OCI-LY3 (cell line): ENCODE measurements at regions not wholly inside any gene's neighbourhood (a gene's known extent, or its start where the extent isn't known, plus 50 kb on each side); places are given as distances from the start of the nearest gene placed in this dataset.

ENCODE experiments used
- H2AFZ ChIP-seq: fragments of 200-600, 300-600 bp; shearing (Covaris generic); 2 replicates; pipeline ENCODE4 v1.6.0; 2014; ENCODE audit warnings: antibody characterized with exemption, low read depth, low read length
- H3K27ac ChIP-seq: fragments of 200-600, 300-600 bp; sonication (generic); 2 replicates; pipeline ENCODE4 v1.5.1; 2014; ENCODE audit warnings: mild to moderate bottlenecking, low read length, moderate library complexity, mixed read lengths
- H3K27me3 ChIP-seq: fragments of 200-600, 300-600 bp; sonication (generic); 2 replicates; pipeline ENCODE4 v1.6.1; 2014; ENCODE audit warnings: low read depth, low read length, mixed read lengths
- H3K36me3 ChIP-seq: fragments of 200-600, 300-600 bp; sonication (generic); replicated peaks from 2 replicates; pipeline ENCODE3; 2014; ENCODE audit warnings: low read depth, low read length, mixed read lengths
- H3K4me1 ChIP-seq: fragments of 300-600, 200-600 bp; sonication (generic); 2 replicates; pipeline ENCODE4 v1.6.1; 2014; ENCODE audit warnings: low read length, mixed read lengths
- H3K4me2 ChIP-seq: fragments of 200-600, 300-600 bp; sonication (generic); 2 replicates; pipeline ENCODE4 v1.6.1; 2014; ENCODE audit warnings: low read length, mixed read lengths
- H3K4me3 ChIP-seq: fragments of 300-600, 200-600 bp; sonication (generic); 2 replicates; pipeline ENCODE4 v1.5.1; 2014; ENCODE audit warnings: antibody characterized with exemption, mild to moderate bottlenecking, low read length, moderate library complexity
- H3K79me2 ChIP-seq: fragments of 300-600, 200-600 bp; shearing (Covaris generic); 2 replicates; pipeline ENCODE4 v1.6.1; 2014; ENCODE audit warnings: mild to moderate bottlenecking, low read length, mixed read lengths
- H3K9ac ChIP-seq: fragments of 300-600, 200-600 bp; shearing (Covaris generic); 2 replicates; pipeline ENCODE4 v1.6.0; 2014; ENCODE audit warnings: mild to moderate bottlenecking, low read length, moderate library complexity
- H3K9me3 ChIP-seq: fragments of 200-600, 300-600 bp; shearing (Covaris generic); 2 replicates; pipeline ENCODE4 v1.6.1; 2014; ENCODE audit warnings: low read length, mixed read lengths; ENCODE audit not compliant: insufficient read depth
- H4K20me1 ChIP-seq: fragments of 200-600, 300-600 bp; sonication (generic); 2 replicates; pipeline ENCODE4 v1.6.1; 2016; ENCODE audit warnings: low read length, mixed read lengths; ENCODE audit not compliant: insufficient read depth
- CTCF ChIP-seq: fragments of 200-600, 300-600 bp; sonication (generic); IDR thresholded peaks from 2 replicates; pipeline ENCODE4 v1.5.1; 2014; ENCODE audit warnings: antibody characterized with exemption, low read length, low read depth
- EZH2phosphoT487 ChIP-seq: fragments of 200-600 bp; shearing (Covaris generic); IDR thresholded peaks from 2 replicates; pipeline ENCODE4 v1.6.1; 2018; ENCODE audit warnings: antibody characterized with exemption, mixed run types, low read depth

- Histone ChIP-seq H3K27me3 (no peaks in the 10 kb centered on the region), H4K20me1 (no peaks in the 10 kb centered on the region), H3K27ac (no peak overlapping the region), H3K4me2 (no peak overlapping the region), H3K4me3 (no peak overlapping the region), H3K9ac (no peak overlapping the region), H3K79me2 (no peaks in the 10 kb centered on the region), H3K4me1 (no peaks in the 10 kb centered on the region), H2AFZ (no peak overlapping the region), H3K9me3 (no peaks in the 10 kb centered on the region), H3K36me3 (no peaks in the 10 kb centered on the region)
- no peak for TF ChIP-seq CTCF
- TF ChIP-seq EZH2phosphoT487, result no peak
Observed at GRCh38 chr6:145315982-145316600, 419.2 kb downstream of the EPM2A start.

- Histone ChIP-seq H3K27me3 (no peaks in the 10 kb centered on the region), H3K27ac (no peak overlapping the region), H3K9ac (no peak overlapping the region), H2AFZ (no peak overlapping the region), H3K4me3 (no peak overlapping the region), H3K36me3 (no peaks in the 10 kb centered on the region), H3K79me2 (no peaks in the 10 kb centered on the region), H3K4me2 (no peak overlapping the region), H3K4me1 (no peaks in the 10 kb centered on the region), H3K9me3 (no peaks in the 10 kb centered on the region), H4K20me1 (no peaks in the 10 kb centered on the region)
- TF ChIP-seq EZH2phosphoT487, result no peak
- no peak for TF ChIP-seq CTCF
Observed at GRCh38 chr6:145318952-145319351, 416.4 kb downstream of the EPM2A start.

- no peak overlapping the region for H2AFZ ChIP-seq
- no peaks in the 10 kb centered on the region for H3K27me3 ChIP-seq
- H3K4me1 ChIP-seq, result no peaks in the 10 kb centered on the region
- H3K9ac ChIP-seq, result no peak overlapping the region
- TF ChIP-seq EZH2phosphoT487 (no peak), CTCF (no peak)
- no peaks in the 10 kb centered on the region for H3K9me3 ChIP-seq
- no peaks in the 10 kb centered on the region for H3K79me2 ChIP-seq
- H4K20me1 ChIP-seq, result no peaks in the 10 kb centered on the region
- H3K4me2 ChIP-seq, result no peak overlapping the region
- H3K27ac ChIP-seq, result no peak overlapping the region
- H3K4me3 ChIP-seq, result no peak overlapping the region
- no peaks in the 10 kb centered on the region for H3K36me3 ChIP-seq
Observed at GRCh38 chr6:145319605-145320004, 415.7 kb downstream of the EPM2A start.

DNA sequence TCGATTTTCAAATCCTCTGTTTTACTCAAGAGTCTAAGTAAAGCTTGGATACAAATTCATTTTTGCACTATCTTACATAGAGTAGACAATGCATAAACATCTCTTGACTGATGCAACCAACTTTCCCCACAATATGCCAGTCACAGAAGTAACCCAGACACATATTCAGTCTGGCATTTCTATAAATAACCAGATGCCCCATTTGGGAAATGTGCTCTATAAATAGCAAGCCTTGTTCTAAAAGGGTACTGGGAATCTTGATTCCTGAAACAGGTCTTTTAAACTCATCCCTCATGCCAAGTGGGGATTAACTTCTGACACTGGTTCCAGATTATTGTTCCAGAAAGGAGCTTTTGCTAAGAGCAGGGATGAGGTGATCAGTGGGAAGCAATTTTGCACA lies 411.7 kb downstream of the EPM2A start:
- H4K20me1 ChIP-seq, result no peaks in the 10 kb centered on the region
- no peaks in the 10 kb centered on the region for H3K9me3 ChIP-seq
- no peak overlapping the region for H3K9ac ChIP-seq
- no peak overlapping the region for H3K4me2 ChIP-seq
- no peak overlapping the region for H3K27ac ChIP-seq
- H3K79me2 ChIP-seq, result no peaks in the 10 kb centered on the region
- H3K4me1 ChIP-seq, result no peaks in the 10 kb centered on the region
- H3K27me3 ChIP-seq, result no peaks in the 10 kb centered on the region
- no peaks in the 10 kb centered on the region for H3K36me3 ChIP-seq
- no peak overlapping the region for H3K4me3 ChIP-seq
- TF ChIP-seq EZH2phosphoT487 (no peak), CTCF (no peak)
- no peak overlapping the region for H2AFZ ChIP-seq
